ENCODE measurements at regions not wholly inside any gene's neighbourhood (a gene's known extent, or its start where the extent isn't known, plus 50 kb on each side); places are given as distances from the start of the nearest gene placed in this dataset.
"Not testable (repeated sequence)": the region's sequence is repeated elsewhere in the genome, so short reads cannot be mapped to it uniquely, and the experiment has no call there.

- H3K27ac Mint-ChIP-seq = no peak overlapping the region
- ChIA-PET POLR2A (no interaction called here), CTCF (no interaction called here)
- H3K9me3 Mint-ChIP-seq = no peaks in the 10 kb centered on the region
- no peaks in the 10 kb centered on the region for H3K27me3 Mint-ChIP-seq
- no peaks in the 10 kb centered on the region for H3K36me3 Mint-ChIP-seq (ENCODE audit: low read depth)
- no peak overlapping the region for H3K4me3 Mint-ChIP-seq
- H3K4me1 Mint-ChIP-seq = no peaks in the 10 kb centered on the region
- DNase-seq = no peak
Observed at GRCh38 chr13:71382285-71382684, 484.7 kb downstream of the DACH1 start.

- Mint-ChIP-seq H3K36me3 (ENCODE audit: low read depth) (no peaks in the 10 kb centered on the region), H3K4me3 (no peak overlapping the region), H3K27ac (no peak overlapping the region), H3K27me3 (no peaks in the 10 kb centered on the region), H3K9me3 (no peaks in the 10 kb centered on the region), H3K4me1 (no peaks in the 10 kb centered on the region)
- no peak for DNase-seq
- ChIA-PET CTCF (no interaction called here), POLR2A (no interaction called here)
Observed at GRCh38 chr13:71380191-71380590, 486.8 kb downstream of the DACH1 start.

- Mint-ChIP-seq H3K4me1 (no peaks in the 10 kb centered on the region), H3K36me3 (ENCODE audit: low read depth) (no peaks in the 10 kb centered on the region), H3K9me3 (no peaks in the 10 kb centered on the region), H3K27me3 (no peaks in the 10 kb centered on the region), H3K27ac (no peak overlapping the region), H3K4me3 (no peak overlapping the region)
- DNase-seq = no peak
- ChIA-PET POLR2A (no interaction called here), CTCF (no interaction called here)
Observed at GRCh38 chr13:71378961-71379905, 487.8 kb downstream of the DACH1 start.

GRCh38 chr13:71374471-71375049 lies 492.4 kb downstream of the DACH1 start:
- Mint-ChIP-seq H3K27me3 (no peaks in the 10 kb centered on the region), H3K36me3 (ENCODE audit: low read depth) (no peaks in the 10 kb centered on the region), H3K4me1 (no peaks in the 10 kb centered on the region), H3K9me3 (no peaks in the 10 kb centered on the region), H3K27ac (no peak overlapping the region), H3K4me3 (no peak overlapping the region)
- POLR2A ChIA-PET = no interaction called here
- CTCF ChIA-PET = no interaction called here
- DNase-seq = no peak

DNA sequence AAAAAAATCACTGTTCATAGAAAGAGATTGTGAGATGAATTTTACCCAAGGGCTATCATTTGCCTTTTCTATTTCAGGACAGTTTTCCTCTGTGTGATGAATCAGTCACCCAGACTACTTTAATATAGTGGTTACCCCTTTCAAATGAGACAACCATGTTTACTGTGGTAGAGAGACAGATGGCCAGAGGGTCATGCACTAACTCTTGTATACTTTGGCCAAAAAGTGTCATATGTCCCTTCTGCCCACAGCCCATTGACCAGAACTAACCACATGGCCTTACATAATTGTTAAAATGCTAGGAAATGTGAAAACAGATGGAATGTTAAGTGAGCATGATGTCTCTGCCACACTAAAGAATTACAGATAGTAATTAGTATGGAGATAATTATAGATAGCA lies 498.7 kb downstream of the DACH1 start:
- no peaks in the 10 kb centered on the region for H3K9me3 Mint-ChIP-seq
- H3K36me3 Mint-ChIP-seq (ENCODE audit: low read depth) = no peaks in the 10 kb centered on the region
- no peak for DNase-seq
- no peak overlapping the region for H3K4me3 Mint-ChIP-seq
- no peaks in the 10 kb centered on the region for H3K4me1 Mint-ChIP-seq
- H3K27ac Mint-ChIP-seq = no peak overlapping the region
- no peaks in the 10 kb centered on the region for H3K27me3 Mint-ChIP-seq
- ChIA-PET POLR2A (no interaction called here), CTCF (no interaction called here)

DNA sequence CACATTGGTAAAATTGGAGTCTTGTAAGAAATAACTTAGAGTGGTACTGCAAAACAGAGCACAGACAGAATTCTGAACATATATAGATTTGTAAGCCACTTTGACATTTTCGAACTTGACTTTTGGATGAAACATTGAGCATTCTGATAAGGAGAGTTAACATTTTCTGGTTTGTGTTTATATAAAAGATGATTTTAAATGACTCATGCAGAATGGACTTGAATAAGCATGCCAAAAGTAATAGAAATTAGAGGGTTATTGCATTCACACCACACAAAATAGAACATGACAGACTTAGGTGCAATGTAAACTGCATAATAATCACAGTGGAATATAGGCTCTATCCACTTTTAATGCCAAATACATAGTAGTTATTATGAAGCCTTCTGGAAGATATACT lies 507.0 kb downstream of the DACH1 start:
- H3K4me1 Mint-ChIP-seq = no peaks in the 10 kb centered on the region
- no peak for DNase-seq
- no peak overlapping the region for H3K27ac Mint-ChIP-seq
- ChIA-PET CTCF (no interaction called here), POLR2A (no interaction called here)
- H3K36me3 Mint-ChIP-seq (ENCODE audit: low read depth) = no peaks in the 10 kb centered on the region
- H3K9me3 Mint-ChIP-seq = no peaks in the 10 kb centered on the region
- H3K27me3 Mint-ChIP-seq = no peaks in the 10 kb centered on the region
- no peak overlapping the region for H3K4me3 Mint-ChIP-seq

- H3K27ac Mint-ChIP-seq = no peak overlapping the region
- no peaks in the 10 kb centered on the region for H3K4me1 Mint-ChIP-seq
- H3K9me3 Mint-ChIP-seq = no peaks in the 10 kb centered on the region
- H3K36me3 Mint-ChIP-seq (ENCODE audit: low read depth) = no peaks in the 10 kb centered on the region
- ChIA-PET POLR2A (no interaction called here), CTCF (no interaction called here)
- no peak for DNase-seq
- no peak overlapping the region for H3K4me3 Mint-ChIP-seq
- no peaks in the 10 kb centered on the region for H3K27me3 Mint-ChIP-seq
Observed at GRCh38 chr13:71359641-71360040, 507.4 kb downstream of the DACH1 start.

DNA sequence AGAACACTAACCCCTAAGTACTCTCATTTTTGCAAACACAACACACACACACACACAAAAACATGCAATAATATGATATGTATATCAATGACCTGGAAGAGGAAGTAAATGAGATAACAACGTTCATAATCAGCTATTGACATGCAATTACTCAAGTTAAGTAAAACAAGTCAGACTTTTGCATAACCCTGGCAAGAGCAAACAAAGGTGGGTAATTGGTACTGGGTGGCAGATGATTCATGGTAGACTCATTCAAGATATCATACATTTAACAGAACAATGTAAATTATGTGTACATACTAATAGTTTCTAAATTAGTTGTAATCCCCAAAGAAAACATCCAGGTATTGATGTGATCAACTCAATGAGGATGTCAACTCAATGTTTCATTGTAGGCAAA lies 508.8 kb downstream of the DACH1 start:
- no peak for DNase-seq

DNA sequence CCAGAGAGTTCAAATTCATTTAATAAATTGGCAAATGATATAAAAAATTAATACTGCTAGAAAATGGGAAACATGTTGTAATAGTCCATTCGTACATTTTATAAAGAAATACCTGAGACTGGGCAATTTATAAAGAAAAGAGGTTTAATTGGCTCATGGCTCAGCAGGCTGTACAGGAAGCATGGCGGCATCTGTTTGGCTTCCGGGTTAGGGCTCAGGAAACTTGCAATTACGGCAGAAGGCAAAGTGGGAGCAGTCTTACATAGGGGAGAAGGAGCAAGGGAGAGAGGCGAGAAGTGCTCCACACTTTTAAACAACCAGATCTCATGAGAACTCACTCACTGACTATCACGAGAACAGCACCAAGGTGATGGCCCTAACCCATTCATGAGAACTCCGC lies 512.0 kb downstream of the DACH1 start:
- Mint-ChIP-seq H3K27ac (no peak overlapping the region), H3K36me3 (ENCODE audit: low read depth) (no peaks in the 10 kb centered on the region), H3K27me3 (no peaks in the 10 kb centered on the region), H3K4me1 (no peaks in the 10 kb centered on the region), H3K9me3 (no peaks in the 10 kb centered on the region), H3K4me3 (no peak overlapping the region)
- ChIA-PET CTCF (no interaction called here), POLR2A (no interaction called here)
- DNase-seq = no peak

More for the DNA sequence above, 508.8 kb downstream of the DACH1 start:
- Mint-ChIP-seq H3K4me3 (no peak overlapping the region), H3K4me1 (no peaks in the 10 kb centered on the region), H3K27me3 (no peaks in the 10 kb centered on the region), H3K27ac (no peak overlapping the region), H3K36me3 (ENCODE audit: low read depth) (no peaks in the 10 kb centered on the region), H3K9me3 (no peaks in the 10 kb centered on the region)
- CTCF ChIA-PET = no interaction called here
- POLR2A ChIA-PET = no interaction called here

DNA sequence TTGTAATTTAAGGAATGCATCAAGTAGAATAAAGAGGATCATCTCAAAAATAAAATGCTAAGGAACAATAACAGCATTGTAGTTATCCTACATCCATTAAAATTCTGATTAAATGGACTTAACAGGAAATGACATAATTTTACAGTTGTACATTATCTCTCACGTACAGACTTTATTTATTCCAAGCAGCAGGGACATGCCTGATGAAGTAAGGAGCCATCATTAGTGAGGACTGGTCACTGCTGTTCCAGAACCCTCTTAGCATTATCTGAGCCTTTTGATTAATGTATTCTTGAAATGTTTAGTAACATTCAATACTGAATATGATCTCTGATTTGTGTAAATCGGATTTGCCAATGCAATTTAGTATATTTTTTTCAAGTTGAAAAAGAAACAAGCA lies 516.1 kb downstream of the DACH1 start:
- CTCF ChIA-PET = no interaction called here

DNA sequence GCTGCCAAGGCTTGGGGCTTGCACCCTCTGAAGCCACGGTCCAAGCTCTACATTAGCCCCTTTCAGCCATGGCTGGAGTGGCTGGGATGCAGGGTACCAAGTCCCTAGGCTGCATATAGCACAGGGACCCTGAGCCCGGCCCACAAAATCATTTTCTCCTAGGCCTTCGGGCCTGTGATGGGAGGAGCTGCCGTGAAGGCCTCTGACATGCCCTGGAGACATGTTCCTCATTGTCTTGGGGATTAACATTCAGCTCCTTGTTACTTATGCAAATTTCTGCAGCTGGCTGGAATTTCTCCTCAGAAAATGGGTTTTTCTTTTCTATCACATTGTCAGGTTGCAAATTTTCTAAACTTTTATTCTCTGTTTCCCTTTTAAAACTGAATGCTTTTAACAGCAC lies 521.1 kb downstream of the DACH1 start:
- H3K27ac Mint-ChIP-seq; POLR2A ChIA-PET; H3K4me3 Mint-ChIP-seq; H3K9me3 Mint-ChIP-seq; H3K4me1 Mint-ChIP-seq; DNase-seq; H3K36me3 Mint-ChIP-seq (ENCODE audit: low read depth); CTCF ChIA-PET; H3K27me3 Mint-ChIP-seq: not testable (repeated sequence)

More for the DNA sequence above, 516.1 kb downstream of the DACH1 start:
- no peak overlapping the region for H3K4me3 Mint-ChIP-seq
- H3K27ac Mint-ChIP-seq = no peak overlapping the region
- no peaks in the 10 kb centered on the region for H3K36me3 Mint-ChIP-seq (ENCODE audit: low read depth)
- POLR2A ChIA-PET = no interaction called here
- no peaks in the 10 kb centered on the region for H3K9me3 Mint-ChIP-seq
- no peak for DNase-seq
- H3K27me3 Mint-ChIP-seq = no peaks in the 10 kb centered on the region
- H3K4me1 Mint-ChIP-seq = no peaks in the 10 kb centered on the region

GRCh38 chr13:71339736-71340135 lies 527.3 kb downstream of the DACH1 start:
- POLR2A ChIA-PET = no interaction called here
- CTCF ChIA-PET = no interaction called here
- no peaks in the 10 kb centered on the region for H3K9me3 Mint-ChIP-seq
- no peaks in the 10 kb centered on the region for H3K36me3 Mint-ChIP-seq (ENCODE audit: low read depth)
- H3K27me3 Mint-ChIP-seq = no peaks in the 10 kb centered on the region
- DNase-seq = no peak
- H3K4me3 Mint-ChIP-seq = no peak overlapping the region
- no peaks in the 10 kb centered on the region for H3K4me1 Mint-ChIP-seq
- no peak overlapping the region for H3K27ac Mint-ChIP-seq

GRCh38 chr13:71339005-71339404 lies 528.0 kb downstream of the DACH1 start:
- DNase-seq = no peak

GRCh38 chr13:71338070-71338469 lies 528.9 kb downstream of the DACH1 start:
- Mint-ChIP-seq H3K27me3 (no peaks in the 10 kb centered on the region), H3K4me1 (no peaks in the 10 kb centered on the region), H3K9me3 (no peaks in the 10 kb centered on the region), H3K27ac (no peak overlapping the region), H3K4me3 (no peak overlapping the region), H3K36me3 (ENCODE audit: low read depth) (no peaks in the 10 kb centered on the region)
- DNase-seq = no peak
- POLR2A ChIA-PET = no interaction called here
- CTCF ChIA-PET = no interaction called here

More at GRCh38 chr13:71339005-71339404, 528.0 kb downstream of the DACH1 start:
- CTCF ChIA-PET = no interaction called here
- no peak overlapping the region for H3K4me3 Mint-ChIP-seq
- no peaks in the 10 kb centered on the region for H3K4me1 Mint-ChIP-seq
- POLR2A ChIA-PET = no interaction called here
- H3K27me3 Mint-ChIP-seq = no peaks in the 10 kb centered on the region
- H3K9me3 Mint-ChIP-seq = no peaks in the 10 kb centered on the region
- no peak overlapping the region for H3K27ac Mint-ChIP-seq
- H3K36me3 Mint-ChIP-seq (ENCODE audit: low read depth) = no peaks in the 10 kb centered on the region
